AML-193 (cell line): ENCODE measurements at regions not wholly inside any gene's neighbourhood (a gene's known extent, or its start where the extent isn't known, plus 50 kb on each side); places are given as distances from the start of the nearest gene placed in this dataset.

Experiments
- DNase-seq, 2 experiments: peaks; one replicate each; lab custom pipeline; 2025; lab: John Stamatoyannopoulos, UW

DNA sequence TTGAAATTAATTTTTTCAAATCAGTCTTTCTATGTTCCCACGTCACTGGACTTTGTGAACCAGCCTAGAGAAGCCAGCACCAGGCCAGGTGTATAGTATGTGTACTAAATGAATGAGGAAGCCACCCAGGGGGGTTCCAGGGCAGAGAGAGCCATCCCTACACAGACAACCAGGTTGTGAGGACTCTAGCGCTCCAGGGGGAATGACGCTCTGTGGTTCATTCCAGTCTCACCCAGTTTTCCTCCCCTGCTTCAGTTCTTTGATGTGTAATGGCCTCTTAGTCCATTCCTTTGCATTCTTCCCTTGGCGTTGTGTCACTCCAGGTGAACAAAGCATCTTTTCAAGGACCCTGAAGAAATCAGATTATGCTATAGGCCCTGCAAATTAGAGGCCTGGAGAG lies 330.6 kb downstream of the NSG2 start:
- DNase-seq: no peak

DNA sequence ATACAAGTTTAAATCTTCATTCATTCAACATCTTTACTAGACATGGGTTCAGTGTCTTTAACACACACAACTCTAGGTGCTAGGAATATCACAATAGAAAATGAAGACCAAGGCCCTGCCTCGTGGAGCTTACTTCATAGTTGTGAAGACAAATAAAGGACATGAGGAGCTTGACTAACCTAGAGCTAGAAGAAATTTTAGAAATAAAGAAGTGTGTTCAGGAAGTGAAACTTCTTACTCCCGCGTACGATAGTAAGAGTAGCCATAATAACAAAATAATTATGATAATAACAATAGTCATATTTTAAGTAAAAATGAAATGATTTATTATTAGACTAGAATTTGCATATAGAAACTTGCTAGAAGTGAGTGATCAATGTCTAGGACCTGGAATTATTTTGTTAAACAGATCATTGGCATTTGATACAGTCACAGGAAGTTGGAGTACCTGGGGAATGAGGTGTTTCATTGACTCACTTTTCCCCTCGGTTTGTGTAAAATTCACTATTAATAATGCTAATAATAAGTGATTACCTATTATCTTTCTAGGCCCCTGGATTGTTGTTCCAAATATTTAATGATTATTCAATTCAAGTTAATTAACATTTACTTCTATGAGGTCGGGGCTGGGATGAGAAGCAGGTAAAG lies 331.3 kb downstream of the NSG2 start:
- no peak for DNase-seq

DNA sequence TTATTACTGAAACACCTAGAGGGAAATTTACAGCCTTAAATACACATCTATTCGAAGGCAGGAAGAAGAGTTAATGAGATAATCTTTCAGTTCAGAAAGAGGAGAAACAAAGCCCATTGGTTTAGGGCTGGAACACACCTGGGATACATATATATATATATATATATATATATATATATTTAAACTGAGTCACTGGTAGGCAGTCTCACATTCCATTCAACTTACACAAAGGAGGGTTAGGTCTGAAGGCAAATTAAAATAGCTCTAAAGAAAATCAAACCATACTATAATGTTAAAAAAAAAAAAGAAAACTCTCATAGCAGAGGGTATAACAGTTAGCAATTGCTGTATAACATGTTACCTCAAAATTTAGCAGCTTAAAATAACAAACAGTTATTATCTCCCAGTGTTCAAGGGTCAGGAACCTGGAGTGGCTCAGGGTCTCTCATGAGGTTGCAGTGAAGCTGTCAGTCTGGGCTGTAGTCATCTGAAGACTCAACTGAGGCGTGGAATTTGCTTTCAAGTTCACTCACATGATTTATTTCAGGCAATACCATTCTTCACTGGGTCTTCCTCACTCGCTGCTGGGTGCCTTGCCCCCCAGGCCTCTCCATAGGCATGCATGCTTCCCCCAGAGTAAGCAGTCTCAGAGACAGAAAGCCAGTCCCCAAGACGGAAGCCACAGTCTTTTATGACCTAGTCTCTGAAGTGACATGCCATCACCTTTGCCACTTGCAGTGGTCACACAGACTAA lies 332.8 kb downstream of the NSG2 start:
- DNase-seq: no peak

DNA sequence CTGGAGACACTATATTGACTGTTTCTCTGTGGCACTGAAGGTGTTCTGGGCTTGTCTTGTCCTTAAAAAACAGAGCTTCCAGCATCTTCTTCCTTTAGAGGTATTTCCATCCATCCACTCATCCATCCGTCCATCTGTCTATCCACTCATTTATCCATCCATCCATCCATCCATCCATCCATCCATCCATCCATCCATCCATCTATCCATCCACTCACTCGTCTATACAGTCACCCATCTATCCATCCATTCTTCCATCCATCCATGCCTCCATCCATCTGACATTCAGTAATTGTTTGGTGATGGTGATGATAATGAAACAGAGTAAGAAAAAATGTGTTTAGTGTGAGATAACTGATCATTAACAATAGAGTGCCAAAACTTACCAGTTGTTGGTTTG lies 334.8 kb downstream of the NSG2 start:
- DNase-seq: no peak

DNA sequence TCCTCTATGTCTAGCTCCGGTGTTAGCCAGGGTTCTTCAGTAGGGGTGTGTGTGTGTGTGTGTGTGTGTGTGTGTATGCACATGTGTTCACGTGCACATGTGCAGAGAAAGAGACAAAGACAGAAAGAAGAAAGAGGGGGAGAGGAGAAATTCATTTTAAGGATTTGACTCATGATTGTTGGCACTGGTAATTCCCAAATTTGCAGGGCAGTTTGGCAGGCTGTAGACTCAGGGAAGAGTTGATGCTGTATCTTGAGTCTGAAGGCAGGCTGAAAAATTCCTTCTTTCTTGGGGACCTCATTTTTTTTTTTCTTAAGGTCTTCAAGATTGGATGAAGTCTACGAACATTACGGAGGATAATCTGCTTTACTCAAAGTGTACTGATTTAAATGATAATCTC lies 335.7 kb downstream of the NSG2 start:
- DNase-seq: no peak

DNA sequence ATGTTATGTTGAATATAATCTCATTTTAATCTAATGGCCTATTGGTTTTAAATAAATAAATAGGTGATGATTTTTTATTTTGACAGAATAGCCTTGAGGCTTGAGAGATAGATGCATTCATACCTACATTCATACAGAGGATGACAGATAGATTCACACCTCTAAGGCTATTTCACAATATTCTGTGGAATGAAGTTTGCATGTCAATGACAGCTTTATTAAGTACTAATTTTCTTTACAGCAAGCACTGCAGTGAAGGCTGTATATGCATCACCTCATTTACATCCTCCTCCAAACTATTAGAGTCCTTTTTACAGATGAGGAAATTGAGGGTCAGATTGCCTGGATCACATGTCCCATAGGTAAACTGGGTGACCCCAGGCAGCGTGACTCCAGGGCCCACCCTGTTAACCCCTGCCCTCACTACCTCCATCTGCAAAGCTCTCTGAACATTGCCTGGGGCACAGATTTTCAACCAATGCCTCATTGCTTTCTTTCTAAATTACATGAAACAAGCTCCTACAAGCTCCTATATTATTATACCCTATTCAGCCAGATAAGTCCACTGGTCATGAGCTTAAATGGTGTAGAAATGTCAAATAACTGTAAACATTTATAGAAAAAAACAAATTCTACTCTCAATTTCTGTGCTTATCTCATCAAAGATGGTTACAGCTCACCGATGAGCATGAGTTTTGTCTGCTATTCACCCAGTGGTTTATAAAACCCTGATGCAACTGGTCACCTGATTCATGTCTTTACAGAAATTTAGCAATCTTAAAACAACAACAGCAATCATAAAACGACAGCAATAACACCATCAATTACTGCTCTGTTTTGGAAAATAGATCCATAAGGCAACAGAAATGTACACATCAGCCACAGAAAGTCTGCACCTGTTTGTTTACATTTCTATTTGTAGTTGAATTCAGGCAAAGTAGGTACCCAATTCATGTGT lies 338.0 kb downstream of the NSG2 start:
- DNase-seq: no peak

DNA sequence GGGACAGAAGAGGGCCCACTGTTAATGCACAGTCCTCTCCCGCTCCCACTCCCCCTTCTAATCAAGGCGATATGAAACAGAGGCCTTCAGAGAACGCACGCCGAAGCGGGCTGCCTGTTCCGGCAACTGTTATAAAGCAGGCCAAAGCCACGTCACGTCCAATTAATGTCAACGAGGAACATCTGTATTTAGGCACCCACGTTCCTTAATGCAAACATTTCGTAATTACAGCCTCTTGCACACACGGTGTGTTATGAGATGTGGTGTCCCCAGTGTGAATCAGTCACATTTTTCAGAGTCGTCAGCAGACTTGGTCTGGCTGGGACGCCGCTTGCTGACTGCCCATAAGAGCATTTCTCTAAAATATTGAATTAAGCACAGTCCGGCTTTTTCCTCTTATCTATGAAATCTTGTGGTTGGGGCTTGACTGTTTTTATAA lies 339.0 kb downstream of the NSG2 start:
- no peak for DNase-seq

DNA sequence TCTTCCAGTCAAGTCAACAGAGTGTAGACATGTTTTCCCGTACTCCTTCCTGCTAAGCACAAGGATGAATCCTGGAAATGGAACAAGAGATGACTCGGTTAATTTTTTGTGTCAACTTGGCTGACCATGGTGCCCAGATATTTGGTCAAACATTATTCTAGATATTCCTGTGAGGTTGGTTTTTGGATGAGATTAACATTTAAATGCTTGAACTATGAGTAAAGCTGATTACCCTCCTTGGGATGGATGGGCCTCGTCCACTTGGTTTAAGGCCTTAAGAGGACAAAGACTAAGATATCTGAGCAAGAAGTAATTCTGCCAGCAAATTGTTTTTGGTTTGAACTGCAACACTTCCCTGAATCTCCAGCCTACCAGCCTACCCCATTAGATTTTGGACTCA lies 338.1 kb upstream of the MSX2 start:
- no peak for DNase-seq

DNA sequence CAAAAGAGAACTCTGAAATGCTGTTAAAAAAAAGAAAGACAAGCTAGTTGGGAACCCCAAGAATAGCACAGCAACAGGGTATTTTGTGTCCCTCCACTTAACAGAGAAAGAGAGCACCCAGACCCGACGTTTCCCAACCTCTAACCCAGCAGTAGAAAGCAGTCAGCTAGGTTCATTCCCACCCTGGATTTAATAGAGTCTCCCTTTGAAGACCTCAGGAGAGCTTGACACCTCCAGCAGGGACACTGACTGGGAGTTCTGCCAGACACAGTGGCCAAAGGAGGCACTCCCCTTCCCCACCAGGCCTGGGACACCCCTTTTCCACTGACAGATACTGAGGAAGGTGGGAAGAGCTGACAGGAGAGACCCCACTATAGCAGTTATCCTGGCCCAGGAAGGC lies 337.5 kb upstream of the MSX2 start:
- DNase-seq: no peak

DNA sequence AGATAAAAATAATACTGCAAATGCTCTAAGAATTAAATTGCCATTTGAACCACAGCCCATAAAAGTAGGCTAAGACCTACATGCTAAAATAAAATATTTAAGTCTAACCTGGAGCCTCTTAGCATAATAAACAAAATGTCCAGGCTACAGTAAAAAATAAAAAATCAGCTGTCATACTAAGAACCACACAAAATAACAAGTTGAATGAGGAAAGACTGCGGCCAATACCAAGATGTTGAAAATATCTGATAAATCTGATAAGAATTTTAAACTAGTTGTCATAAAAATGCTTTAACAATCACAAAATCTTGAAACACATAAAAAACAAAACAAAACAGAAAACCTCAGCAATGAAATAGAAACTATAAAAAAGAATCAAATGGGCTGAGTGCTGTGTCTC lies 336.9 kb upstream of the MSX2 start:
- DNase-seq: no peak

DNA sequence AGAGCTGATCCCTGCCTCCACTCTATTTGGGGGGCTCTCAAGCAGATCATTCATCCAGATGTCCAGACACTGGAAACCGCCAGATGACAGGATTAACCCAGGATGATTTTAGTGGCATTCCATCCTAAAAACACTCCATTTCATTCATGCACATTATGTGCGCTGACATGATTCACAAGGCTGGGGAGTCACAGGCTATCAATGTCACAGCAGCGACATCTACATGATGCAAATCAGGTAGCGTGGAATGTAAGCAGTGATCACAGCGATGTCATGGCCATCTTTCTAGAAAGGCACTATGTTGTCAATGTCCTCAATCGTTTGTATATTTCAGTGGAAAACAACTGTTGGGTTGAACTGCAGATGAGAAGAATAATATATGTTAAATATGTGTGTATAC lies 331.5 kb upstream of the MSX2 start:
- DNase-seq: no peak

DNA sequence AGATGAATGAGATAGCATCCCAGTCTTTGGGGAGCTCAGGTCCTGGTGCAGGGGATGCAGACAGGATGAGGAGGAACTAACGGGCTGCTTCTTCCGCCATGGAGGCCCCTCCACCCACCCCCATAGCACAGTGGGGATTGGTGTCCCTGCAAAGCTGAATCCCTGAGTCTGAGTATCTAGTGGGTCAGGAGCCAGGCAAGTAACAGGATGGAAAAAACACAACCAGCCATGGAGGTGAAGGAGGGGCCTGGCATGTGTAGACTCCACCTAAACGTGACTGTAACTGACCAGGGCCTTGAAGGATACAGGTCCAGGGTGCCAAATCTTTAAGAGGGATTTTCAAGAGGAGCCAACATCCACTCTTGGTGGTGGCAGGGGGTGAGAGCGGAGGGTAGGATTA lies 327.8 kb upstream of the MSX2 start:
- DNase-seq: no peak

DNA sequence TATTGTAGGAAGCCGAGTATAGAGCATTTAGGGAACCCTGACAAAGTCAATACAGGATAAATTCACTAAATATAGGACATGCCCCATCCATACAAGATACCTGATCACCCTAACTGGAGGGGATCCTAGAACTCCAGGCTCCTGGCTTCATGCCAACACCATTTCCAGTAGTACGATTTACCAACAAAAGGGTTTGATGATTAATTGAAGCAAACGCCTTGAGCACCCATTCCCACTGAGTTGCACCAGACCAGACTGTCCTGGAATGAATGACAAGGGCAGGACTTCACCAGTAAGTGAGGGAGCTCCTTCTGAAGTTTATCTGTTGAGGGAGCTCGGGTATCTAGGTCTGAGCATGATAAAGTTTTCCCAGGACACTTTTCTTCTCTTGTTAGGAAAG lies 327.2 kb upstream of the MSX2 start:
- DNase-seq: no peak

DNA sequence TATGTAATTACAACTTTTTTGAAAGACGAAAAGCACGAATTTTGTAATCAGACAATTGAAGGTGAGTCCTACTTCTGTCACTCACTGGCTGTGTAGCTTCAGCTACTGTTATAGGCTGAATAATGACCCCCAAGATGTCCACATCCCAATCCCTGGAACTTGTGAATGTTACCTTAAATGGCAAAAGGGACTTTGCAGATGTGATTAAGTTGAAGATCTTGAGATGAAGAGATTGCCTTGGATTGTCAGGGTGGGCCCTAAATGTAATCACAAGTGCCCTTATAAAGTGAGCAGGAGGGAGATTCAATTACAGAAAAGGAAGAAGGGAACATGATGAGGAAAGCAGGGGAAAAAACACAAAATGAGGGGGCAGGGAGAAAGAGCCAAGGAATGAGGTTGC lies 326.2 kb upstream of the MSX2 start:
- DNase-seq: no peak

DNA sequence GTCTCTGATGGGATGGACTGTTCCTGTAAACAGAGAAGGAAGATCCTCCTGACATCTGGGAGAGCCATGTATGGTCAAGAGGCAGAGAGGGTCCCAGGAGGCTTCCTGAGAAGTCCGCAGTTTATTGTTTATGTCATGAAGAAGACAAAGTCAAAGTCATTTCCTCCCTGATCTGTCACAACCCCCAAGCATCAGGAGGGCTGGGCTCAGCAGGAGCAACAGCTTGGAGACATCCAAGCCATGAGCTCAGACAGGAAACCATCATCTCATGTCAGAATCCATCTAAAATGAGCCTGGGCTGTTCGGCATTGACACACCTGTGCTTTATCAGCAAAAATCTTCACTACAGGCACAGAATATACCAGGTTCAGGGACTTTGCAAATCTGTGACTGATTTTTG lies 325.0 kb upstream of the MSX2 start:
- no peak for DNase-seq

DNA sequence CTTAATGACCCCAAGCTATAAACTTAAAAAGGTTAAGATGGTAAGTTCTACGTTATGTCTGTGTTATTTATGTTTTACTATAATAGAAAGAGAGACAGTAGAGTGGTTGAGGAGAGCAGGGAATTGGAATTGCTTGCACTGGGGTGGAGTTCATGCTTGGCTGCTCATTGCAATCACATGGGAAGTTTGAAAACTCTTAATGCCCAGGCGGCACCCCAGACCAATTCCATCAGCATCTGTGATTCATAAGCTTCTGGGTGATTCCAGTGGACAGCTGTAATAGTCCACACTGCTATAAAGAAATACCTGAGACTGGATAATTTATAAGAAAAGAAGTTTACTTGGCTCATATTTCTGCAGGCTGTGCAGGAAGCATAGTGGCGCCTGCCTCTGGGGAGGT lies 323.9 kb upstream of the MSX2 start:
- DNase-seq: no peak

DNA sequence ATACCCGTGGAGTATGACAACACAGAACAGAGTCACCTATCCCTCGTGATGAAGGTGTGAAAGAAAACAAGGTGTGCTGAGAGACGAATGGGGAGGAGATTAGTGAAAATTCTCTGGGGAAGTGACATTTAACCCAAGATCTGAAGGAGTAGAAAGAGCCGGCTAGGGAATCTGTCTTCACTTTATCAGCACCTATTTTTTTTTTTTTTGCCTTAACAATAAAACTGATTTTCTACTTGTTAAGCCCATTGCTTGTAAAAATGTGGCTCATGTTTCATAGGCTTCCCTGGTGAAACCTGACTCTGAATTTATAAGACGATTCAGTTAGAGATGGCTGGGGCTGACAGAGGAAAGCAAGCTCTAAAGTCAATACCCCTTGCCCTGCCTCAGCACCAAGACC lies 322.6 kb upstream of the MSX2 start:
- DNase-seq: no peak

DNA sequence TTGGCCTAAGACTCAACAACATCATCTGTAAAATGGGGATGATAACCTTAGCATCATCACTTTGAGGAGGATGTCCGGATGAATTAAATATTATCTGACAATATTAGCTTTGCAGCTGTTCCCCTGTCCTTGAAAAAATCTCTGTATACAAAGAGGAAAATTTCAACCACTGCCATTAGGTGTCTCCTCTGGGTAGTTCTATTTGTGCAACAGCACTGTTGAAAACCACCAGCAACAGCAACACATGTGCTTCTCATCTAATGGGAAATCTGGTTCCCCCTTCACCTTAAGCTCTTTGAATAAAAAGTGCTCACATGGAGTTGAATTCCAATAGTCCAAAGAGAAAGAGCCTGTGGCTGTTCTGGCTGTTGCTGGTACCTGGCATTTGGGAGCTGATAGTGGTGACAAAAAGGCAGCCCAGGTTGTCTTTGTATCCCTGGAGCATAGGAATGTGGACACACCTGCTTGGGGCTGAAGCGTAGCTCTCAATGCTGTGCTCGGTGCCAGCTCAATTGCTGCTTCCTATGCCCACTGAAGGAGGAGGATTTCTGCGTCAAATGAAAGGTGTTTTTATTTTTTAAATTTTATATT lies 322.1 kb upstream of the MSX2 start:
- no peak for DNase-seq

DNA sequence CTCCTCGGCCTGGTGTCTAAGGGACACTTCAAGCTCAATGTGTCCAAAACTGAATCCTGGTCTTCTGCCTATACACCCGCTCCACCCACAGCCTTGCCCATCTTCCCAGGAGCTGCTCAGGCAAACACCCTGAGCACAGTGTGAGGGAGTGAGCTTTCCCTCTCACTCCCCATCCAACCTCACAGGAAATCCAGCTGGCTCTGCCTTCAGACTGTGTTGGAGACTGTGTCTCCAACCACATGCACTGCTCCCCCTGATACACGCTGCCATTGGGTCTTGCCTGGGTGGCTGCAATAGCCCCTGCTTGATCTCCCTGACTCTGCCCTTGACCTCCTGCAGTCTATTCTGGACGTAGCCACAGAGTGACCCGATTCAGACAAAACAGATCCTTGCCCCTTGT lies 319.5 kb upstream of the MSX2 start:
- no peak for DNase-seq

DNA sequence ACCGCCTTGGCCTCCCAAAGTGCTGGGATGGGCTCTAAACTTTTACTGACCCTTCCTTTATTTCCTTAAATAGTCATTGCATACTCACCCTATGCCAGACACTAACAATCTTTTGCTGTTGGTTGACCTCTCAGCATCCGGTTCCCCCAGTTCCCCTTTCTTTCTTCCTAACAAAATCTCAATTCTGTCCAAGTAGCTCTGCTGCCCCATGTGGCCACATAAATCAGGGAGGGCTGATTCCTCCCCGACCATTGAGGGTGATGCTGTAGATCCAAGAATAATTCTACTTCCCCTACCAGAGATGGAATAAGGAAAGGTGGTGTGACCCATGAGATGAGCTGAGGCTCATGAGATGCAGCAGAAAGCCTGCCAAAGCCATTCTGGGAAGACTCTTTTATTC lies 315.3 kb upstream of the MSX2 start:
- DNase-seq: peak; percentile 20 to 51

DNA sequence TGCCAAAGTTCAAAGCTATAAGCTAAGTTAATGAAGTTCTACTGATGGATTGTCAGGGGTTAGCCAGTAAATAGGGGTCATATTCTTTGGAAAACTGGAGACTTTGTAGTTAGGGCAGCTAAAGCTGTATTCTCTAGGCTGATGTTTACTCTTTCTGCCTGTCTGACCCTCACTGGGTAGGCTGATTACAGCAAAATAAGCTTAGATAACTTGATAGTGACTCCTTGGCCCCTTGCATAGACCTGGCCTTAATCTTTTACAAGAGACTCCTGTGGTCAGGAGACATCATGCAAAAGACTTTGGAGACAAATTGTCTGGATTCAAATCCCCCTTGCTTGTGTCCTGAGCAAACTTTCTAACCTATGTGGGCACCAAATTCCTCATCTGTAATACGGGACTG lies 314.4 kb upstream of the MSX2 start:
- DNase-seq: no peak

DNA sequence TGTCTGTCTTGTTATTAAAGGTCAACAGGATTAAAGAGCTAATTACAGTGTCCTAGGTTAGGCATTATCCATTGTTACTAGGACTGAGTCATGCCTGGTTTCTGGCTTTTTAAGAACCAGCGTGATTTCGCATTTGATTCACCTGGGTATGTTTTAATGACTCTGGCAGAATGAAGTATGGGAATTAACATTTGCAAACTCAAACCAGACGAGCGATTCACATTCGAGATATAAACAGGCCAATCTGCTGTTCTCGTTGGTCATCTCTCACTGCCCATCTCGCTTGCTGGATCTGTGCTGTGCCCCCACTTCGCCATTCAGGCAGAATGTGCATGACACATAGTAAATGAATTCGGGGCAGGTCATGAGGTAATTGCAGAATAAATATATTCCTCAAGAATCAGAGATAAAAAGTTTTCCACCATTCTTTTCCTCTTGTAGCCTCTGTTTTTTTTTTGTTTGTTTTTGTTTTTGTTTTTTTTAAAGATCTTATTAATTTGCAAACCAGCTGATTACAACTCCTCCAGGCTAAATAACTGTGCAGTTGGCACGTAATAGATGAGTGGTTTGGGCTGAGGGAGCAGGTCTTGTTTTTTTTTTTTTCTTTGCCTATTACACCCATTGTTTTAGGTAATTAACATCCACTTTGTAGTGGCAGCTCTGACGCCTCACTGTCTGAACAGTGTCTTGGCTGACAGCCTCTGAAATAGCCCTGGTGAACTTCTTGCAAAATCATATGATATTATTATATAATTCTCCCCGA lies 313.5 kb upstream of the MSX2 start:
- DNase-seq: no peak
